AG09309 (cell line): ENCODE measurements at regions not wholly inside any gene's neighbourhood (a gene's known extent, or its start where the extent isn't known, plus 50 kb on each side); places are given as distances from the start of the nearest gene placed in this dataset.
A peak's percentile ranks its signal among the peaks of the same experiment; 100 is the strongest.

ENCODE experiments used
- DNase-seq: peaks from one replicate; pipeline ENCODE4 v3.0.0-alpha.2; 2010; ENCODE audit warnings: low read depth
- H3K4me3 ChIP-seq: 2 replicates; pipeline ENCODE4 v1.5.1; 2011; ENCODE audit warnings: mild to moderate bottlenecking, low read depth, low read length, moderate library complexity; ENCODE audit not compliant: control insufficient read depth
- TF ChIP-seq, protein P1 (sequence below): IDR thresholded peaks from 2 replicates; pipeline ENCODE4 v1.5.1; 2011; ENCODE audit warnings: mild to moderate bottlenecking, low read depth, low read length, inconsistent platforms; ENCODE audit not compliant: insufficient read depth, control insufficient read depth; ENCODE audit errors: missing control alignments

DNA sequence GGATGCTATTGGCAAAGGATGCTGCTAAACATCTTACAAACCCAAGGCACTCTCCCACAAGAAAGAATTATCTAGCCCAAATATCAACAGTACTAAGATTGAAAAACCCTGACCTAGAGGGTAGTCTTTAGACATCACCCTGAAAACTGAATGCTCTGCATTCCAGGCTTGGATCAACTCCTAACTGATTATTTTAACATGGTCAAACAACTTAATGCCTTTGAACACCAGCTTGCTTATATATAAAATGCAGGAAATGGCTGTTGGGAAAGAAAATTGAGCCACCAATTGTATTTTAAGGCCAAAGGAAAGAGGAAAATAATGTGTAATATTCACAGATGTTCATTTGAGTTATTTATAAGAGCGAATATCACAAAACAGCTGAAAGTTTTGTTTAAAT is 72.2 kb upstream of the C1orf87 start:
- H3K4me3 ChIP-seq = no peak overlapping the region
- no peak for DNase-seq
- TF ChIP-seq, protein P1, sequence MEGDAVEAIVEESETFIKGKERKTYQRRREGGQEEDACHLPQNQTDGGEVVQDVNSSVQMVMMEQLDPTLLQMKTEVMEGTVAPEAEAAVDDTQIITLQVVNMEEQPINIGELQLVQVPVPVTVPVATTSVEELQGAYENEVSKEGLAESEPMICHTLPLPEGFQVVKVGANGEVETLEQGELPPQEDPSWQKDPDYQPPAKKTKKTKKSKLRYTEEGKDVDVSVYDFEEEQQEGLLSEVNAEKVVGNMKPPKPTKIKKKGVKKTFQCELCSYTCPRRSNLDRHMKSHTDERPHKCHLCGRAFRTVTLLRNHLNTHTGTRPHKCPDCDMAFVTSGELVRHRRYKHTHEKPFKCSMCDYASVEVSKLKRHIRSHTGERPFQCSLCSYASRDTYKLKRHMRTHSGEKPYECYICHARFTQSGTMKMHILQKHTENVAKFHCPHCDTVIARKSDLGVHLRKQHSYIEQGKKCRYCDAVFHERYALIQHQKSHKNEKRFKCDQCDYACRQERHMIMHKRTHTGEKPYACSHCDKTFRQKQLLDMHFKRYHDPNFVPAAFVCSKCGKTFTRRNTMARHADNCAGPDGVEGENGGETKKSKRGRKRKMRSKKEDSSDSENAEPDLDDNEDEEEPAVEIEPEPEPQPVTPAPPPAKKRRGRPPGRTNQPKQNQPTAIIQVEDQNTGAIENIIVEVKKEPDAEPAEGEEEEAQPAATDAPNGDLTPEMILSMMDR = no peak

DNA sequence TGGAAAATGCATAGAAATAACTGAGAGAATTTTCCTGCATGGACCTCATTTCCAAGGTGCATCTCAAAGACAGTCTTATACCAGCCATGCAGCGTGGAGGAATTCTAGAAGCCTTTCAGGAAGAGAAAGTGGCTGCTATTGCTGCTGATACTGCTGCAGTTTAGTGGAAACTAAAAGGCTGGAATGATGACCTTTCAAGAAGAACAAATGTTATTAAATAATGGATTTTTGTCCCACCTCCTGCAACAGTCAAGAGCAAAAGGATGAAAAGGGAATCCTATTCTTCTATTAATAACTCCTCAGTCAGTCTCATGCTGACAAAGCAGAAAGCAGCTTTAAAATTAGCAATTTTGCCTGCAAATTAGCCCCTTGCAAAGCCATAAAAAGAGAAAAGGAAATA is 68.2 kb upstream of the C1orf87 start:
- no peak for DNase-seq
- TF ChIP-seq, protein P1 = no peak
- H3K4me3 ChIP-seq = no peak overlapping the region

DNA sequence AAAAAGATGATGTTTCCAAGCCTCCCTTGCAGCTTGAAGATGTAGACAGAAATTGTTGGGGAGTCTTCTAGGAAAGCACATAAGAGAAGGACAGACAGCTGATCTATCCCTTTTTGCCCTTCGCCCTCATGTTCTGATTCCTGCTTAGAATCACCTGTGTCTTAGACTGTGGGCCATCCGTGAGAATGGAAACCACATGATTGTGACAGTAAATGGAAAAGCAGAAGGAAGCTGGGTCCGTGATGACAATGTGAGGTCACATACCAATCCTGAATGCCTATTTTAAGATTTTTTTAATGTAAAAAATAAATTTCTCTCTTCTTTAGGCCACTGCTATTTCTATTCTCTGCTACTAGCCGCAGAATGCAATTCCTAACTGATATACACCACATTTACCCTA is 67.7 kb upstream of the C1orf87 start:
- TF ChIP-seq, protein P1 = no peak
- no peak for DNase-seq
- no peak overlapping the region for H3K4me3 ChIP-seq

DNA sequence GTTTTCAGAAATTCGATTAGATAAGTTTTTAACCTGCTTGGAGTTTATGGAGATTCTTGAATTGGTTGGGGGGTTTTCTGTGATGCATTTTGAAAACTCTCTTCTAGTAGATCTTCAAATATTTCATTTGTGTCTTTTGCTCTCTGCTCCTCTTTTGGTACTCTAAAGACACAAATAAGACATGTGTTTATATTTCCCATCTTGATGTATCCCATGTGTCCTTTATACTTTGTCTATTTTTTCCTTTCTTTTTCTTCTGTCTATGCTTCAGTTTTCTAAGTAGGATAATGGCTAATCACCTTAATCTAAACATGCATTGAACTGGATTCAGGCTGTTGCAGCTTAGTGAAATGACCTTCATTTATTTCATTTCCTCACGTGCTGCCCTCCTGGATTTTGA is 63.8 kb upstream of the C1orf87 start:
- TF ChIP-seq, protein P1 = no peak

DNA sequence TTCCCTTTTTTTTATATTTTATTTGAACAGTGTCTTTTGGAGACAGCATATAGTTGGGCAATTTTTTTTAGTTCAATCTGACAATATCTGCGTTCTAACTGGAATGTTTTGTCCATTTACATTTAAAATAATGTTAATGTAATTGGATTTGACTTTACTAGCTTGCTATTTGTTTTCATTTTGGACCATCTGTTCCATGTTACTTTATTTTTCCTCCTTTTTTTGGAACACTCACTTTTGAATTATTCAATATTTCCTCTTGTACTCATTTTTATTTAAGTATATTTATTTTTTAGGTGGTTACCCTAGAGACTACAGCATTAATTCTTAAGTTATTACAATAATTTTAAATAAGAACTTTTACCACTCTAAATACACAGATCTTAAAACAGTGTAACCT is 62.8 kb upstream of the C1orf87 start:
- no peak for DNase-seq
- TF ChIP-seq, protein P1 = no peak
- no peak overlapping the region for H3K4me3 ChIP-seq

More for the DNA sequence above, 63.8 kb upstream of the C1orf87 start:
- no peak for DNase-seq
- H3K4me3 ChIP-seq = no peak overlapping the region

DNA sequence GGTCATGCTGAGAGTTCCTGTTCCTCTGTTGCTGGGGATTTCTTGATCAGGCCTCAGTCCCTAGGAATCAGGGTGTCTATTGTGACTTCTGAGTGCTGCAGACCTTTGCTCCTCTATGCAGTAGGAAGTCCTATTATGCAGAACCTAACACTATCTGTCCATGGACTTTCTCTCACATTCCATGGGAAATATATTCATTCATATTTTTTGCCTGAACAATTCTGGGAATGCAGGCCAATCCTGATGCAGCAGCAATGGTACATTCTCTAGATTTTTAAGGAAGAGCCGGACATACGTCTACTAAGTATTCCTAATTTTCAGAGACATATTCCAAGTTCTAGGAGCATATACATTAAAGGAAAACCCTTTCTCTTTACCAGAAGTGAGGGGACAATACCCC is 61.1 kb upstream of the C1orf87 start:
- DNase-seq = no peak
- TF ChIP-seq, protein P1 = no peak
- H3K4me3 ChIP-seq = no peak overlapping the region

DNA sequence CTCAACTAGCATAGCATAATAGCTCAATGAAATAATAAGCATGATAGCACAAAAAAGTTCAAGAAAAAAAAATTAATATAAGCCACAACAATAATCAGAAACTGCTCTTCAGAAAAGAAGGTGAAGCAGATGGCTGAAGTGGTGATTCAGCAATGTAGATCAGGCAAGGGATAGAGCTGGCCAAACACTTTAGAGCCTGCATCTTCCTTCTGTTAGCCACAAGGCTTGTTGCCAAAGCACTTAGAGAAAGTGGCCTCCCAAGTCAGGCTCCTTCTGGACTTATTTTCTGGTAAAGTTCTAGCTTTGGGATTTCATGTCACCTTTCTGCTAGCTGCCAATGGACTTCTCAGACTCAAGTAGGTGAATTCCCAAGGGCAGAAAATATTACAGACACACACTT is 60.3 kb upstream of the C1orf87 start:
- H3K4me3 ChIP-seq = no peak overlapping the region
- TF ChIP-seq, protein P1 = no peak
- peak; percentile 63 for DNase-seq
